Vagina (tissue), 2 donors: ENCODE measurements at regions not wholly inside any gene's neighbourhood (a gene's known extent, or its start where the extent isn't known, plus 50 kb on each side); places are given as distances from the start of the nearest gene placed in this dataset.

Source experiments
- POLR2A ChIP-seq, 2 donors: fragments of 450-650 bp; IDR thresholded peaks; one replicate each; pipeline ENCODE4 v1.6.1; 2017; ENCODE audit warnings: antibody characterized with exemption in 2 of 2, mild to moderate bottlenecking in 2 of 2, moderate library complexity in 2 of 2
- POLR2AphosphoS5 ChIP-seq, 2 donors: sonication (generic); formaldehyde crosslinking; IDR thresholded peaks; one replicate each; pipeline ENCODE4 v1.9.0; 2017; ENCODE audit warnings: antibody characterized with exemption in 2 of 2, mild to moderate bottlenecking in 2 of 2, low read depth in 1 of 2; ENCODE audit not compliant: insufficient read depth in 1 of 2
- TF ChIP-seq, protein P1 (sequence below), 3 experiments: fragments of 450-650 bp in 2 of 3; fragments of 200-600 bp in 1 of 3; sonication (generic) in 1 of 3; IDR thresholded peaks; one replicate each; pipeline ENCODE4 v1.5.1; 2017 to 2019; ENCODE audit warnings: antibody characterized with exemption in 3 of 3, mild to moderate bottlenecking in 2 of 3, moderate library complexity in 2 of 3

GRCh38 chr13:22517544-22517943, 663.2 kb upstream of the SGCG start:
- TF ChIP-seq, protein P1, sequence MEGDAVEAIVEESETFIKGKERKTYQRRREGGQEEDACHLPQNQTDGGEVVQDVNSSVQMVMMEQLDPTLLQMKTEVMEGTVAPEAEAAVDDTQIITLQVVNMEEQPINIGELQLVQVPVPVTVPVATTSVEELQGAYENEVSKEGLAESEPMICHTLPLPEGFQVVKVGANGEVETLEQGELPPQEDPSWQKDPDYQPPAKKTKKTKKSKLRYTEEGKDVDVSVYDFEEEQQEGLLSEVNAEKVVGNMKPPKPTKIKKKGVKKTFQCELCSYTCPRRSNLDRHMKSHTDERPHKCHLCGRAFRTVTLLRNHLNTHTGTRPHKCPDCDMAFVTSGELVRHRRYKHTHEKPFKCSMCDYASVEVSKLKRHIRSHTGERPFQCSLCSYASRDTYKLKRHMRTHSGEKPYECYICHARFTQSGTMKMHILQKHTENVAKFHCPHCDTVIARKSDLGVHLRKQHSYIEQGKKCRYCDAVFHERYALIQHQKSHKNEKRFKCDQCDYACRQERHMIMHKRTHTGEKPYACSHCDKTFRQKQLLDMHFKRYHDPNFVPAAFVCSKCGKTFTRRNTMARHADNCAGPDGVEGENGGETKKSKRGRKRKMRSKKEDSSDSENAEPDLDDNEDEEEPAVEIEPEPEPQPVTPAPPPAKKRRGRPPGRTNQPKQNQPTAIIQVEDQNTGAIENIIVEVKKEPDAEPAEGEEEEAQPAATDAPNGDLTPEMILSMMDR (IDR thresholded peaks at IDR 0.05), result no peak
- no peak for TF ChIP-seq POLR2AphosphoS5 (IDR thresholded peaks at IDR 0.05; ENCODE audit: insufficient read depth in 1 of 2, low read depth in 1 of 2)
- TF ChIP-seq POLR2A (IDR thresholded peaks at IDR 0.05), result no peak
